ENCODE measurements at regions not wholly inside any gene's neighbourhood (a gene's known extent, or its start where the extent isn't known, plus 50 kb on each side); places are given as distances from the start of the nearest gene placed in this dataset.

GRCh38 chr10:33523236-33523792, 188.8 kb upstream of the NRP1 start:
- no peak for DNase-seq

- no peak for DNase-seq
Measured at GRCh38 chr10:33521904-33522303, 187.4 kb upstream of the NRP1 start.

GRCh38 chr10:33521062-33521461, 186.6 kb upstream of the NRP1 start:
- no peak for DNase-seq

GRCh38 chr10:33520223-33520622, 185.8 kb upstream of the NRP1 start:
- no peak for DNase-seq

- no peak for DNase-seq
Measured at GRCh38 chr10:33519130-33519860, 184.8 kb upstream of the NRP1 start.

GRCh38 chr10:33510206-33510605, 175.7 kb upstream of the NRP1 start:
- no peak for DNase-seq

- DNase-seq = no peak
Measured at GRCh38 chr10:33509231-33509831, 174.9 kb upstream of the NRP1 start.

GRCh38 chr10:33507662-33508425, 173.4 kb upstream of the NRP1 start:
- no peak for DNase-seq

GRCh38 chr10:33506838-33507661, 172.6 kb upstream of the NRP1 start:
- no peak for DNase-seq

GRCh38 chr10:33506391-33506790, 171.9 kb upstream of the NRP1 start:
- DNase-seq = no peak

- DNase-seq = no peak
Measured at GRCh38 chr10:33501161-33501560, 166.7 kb upstream of the NRP1 start.

- DNase-seq = no peak
Measured at GRCh38 chr10:33498391-33498891, 164.0 kb upstream of the NRP1 start.

- DNase-seq = no peak
Measured at GRCh38 chr10:33497338-33497737, 162.9 kb upstream of the NRP1 start.

- no peak for DNase-seq
Measured at GRCh38 chr10:33496096-33496495, 161.6 kb upstream of the NRP1 start.

GRCh38 chr10:33494694-33495265, 160.3 kb upstream of the NRP1 start:
- DNase-seq = no peak

GRCh38 chr10:33493978-33494377, 159.5 kb upstream of the NRP1 start:
- DNase-seq = no peak

GRCh38 chr10:33493497-33493896, 159.0 kb upstream of the NRP1 start:
- DNase-seq = no peak

- no peak for DNase-seq
Measured at GRCh38 chr10:33492701-33493345, 158.4 kb upstream of the NRP1 start.

GRCh38 chr10:33489501-33490176, 155.2 kb upstream of the NRP1 start:
- DNase-seq = no peak

GRCh38 chr10:33487014-33487776, 152.7 kb upstream of the NRP1 start:
- no peak for DNase-seq

All from COR-L47 (cell line).